Iris pigment epithelial cell (primary cell): ENCODE measurements at regions not wholly inside any gene's neighbourhood (a gene's known extent, or its start where the extent isn't known, plus 50 kb on each side); places are given as distances from the start of the nearest gene placed in this dataset.

ENCODE experiments used
- DNase-seq: peaks from one replicate; pipeline ENCODE4 v3.0.0-alpha.2; 2011; ENCODE audit warnings: low read depth

GRCh38 chr16:20167323-20167722 lies 93.6 kb upstream of the GPR139 start:
- no peak for DNase-seq

DNA sequence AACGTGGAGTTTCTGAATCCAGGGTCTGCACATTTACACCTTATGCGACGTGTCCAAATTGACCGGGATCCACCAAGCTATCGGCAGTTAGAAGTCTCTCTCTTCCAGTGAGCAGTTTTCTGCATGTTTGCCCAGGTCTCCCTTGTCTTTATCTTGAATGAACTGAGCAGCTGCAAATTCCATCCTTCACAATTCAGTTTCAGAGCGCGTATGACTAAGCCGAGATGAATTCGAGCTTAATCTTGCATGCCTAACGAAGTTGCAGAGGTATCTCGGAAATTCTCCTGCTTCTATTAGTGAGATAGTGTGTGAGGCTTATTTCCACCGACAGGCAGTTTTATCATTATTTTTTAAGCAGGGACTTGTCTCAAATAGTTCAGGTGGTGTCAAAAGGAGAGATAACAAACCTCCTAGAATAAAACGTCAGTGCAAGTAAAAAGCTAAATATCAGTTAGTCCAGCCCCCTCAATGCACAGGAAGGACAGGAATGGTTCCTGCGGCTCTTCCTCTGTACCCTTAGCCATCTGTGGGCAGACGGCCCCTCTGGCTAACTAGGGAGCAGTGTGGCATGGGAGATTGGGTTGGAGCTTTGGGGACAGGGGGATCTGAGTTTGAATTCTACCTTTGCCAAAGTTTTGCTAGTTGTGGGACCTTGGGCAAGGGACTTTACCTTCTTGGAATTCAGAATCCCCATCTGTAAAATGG lies 93.0 kb upstream of the GPR139 start:
- DNase-seq, result peak; percentile 2

DNA sequence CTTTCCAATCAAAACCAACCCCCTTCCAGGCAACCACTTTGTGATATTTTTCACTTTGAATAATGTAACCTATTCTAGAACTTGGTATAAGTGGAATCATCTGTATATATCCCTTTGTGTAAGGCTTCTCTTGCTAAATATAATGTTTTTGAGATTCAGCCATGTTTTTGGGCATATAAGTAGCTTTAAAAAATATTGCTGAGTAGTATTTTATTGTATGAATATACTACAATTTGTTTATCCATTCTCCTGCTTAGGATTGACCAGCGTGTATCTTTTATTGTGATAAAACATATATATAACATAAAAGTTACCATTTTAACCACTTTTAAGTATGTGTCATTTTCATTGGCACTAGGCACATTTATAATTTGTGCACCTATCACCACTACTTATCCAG lies 79.8 kb upstream of the GPR139 start:
- DNase-seq, result no peak

DNA sequence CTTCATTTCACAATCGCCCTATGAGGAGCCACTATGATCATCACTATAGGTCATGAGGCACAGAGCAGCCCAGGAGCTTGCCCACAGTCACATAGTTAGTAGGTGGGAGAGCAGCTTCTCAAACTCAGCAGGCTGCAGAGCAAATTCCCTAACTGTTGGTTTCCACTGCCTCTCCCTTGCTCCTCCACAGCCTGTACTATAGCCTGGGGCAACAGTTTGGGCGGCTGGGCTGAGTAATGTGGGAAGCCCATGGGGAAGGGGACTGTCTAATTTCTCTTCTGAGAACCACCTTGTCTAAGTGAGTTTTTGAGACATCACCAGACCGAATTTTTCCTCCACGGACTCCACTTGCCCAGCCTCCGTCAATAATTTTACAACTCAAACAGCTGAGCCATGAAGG lies 73.4 kb upstream of the GPR139 start:
- DNase-seq, result no peak

DNA sequence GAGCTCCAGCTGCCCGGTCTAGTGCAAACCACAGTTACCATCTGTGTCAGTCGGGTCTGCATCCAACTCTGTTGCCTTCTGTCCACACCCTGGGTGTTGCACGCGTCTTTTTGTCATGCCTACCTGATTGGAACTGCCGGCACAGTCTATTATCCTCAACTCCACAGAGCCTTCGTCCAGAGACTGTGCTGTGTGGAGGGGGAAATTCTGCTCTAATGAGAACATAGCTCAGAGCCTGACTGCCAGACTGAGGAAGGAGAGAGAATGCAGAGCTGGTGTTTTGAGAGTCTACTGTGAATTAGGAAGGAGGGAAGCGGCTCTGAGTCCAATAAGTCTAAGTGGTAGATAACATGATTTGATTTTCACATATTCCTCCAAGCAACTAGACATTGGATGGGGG lies 68.3 kb upstream of the GPR139 start:
- DNase-seq, result no peak

DNA sequence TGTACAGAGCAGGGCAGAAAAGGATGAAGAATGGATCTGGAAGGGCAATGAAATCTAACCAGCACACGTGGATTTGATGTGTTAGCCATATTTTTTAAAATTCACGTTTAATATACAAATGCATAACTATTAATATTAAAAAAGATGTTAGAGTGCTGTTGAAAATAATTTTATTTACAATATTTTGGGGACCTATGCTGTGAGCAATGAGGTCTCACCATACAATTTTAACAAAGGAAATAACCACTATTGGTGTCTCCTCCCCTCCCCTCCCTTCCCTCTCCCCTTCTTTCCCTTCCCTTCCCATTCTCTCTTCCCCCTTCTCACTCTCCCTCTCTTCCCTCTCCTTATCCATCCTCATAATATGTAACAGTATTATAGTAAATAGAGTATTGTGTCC lies 64.2 kb upstream of the GPR139 start:
- DNase-seq, result no peak

DNA sequence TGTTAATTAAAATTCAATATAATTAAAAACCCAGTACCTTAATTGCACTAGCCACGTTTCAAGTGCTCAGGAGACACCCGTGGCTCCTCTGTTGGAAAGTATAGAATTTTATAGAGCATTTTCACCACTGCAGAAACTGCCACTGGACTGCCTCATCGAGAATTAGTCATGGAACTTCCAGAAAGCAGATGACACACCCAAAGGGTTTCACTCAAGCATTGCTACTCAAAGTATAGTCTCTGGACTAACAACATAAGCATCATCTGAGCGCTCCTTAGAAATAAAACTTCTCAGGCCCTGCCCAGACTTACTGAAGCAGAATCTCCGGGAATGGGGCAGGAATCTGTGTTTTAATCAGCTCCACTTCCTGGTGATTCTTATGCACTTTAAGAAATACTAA lies 63.5 kb upstream of the GPR139 start:
- no peak for DNase-seq

GRCh38 chr16:20136446-20136968 lies 62.8 kb upstream of the GPR139 start:
- DNase-seq, result no peak

DNA sequence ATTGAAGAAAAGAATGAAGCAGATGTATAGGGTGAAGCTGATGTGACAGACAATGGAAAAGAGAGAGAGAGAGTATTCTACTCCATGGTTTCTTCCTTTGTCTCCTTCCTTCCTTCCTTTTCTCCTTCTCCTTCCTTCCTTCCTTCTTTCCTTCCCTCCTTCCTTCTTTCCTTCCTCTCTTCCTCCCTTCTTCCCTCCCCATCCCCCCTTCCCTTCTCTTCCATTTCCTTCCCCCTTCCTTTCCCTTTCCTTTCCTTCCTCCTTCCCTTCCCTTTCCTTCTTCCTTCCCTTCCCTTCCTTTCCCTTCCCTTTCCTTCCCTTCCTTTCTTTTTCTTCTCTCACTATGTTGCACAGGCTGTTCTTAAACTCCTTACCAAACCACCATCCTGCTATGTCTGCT lies 55.7 kb upstream of the GPR139 start:
- no peak for DNase-seq
